ENCODE measurements at regions not wholly inside any gene's neighbourhood (a gene's known extent, or its start where the extent isn't known, plus 50 kb on each side); places are given as distances from the start of the nearest gene placed in this dataset.

GRCh38 chr2:186927185-186927866, 78.4 kb upstream of the ZSWIM2 start (continued):
- TF ChIP-seq CTCFL (IDR thresholded peaks at IDR 0.05; ENCODE audit: borderline replicate concordance, insufficient read depth, low read depth, low read length, poor library complexity, severe bottlenecking) (no peak), NR2C2 (CRISPR knock-in tag; IDR thresholded peaks at IDR 0.05) (no peak), NR2C2 (tag; IDR thresholded peaks at IDR 0.05) (no peak), RBM22 (IDR thresholded peaks at IDR 0.05; ENCODE audit: low read depth, low read length, poor library complexity, severe bottlenecking) (no peak), BRF1 (IDR thresholded peaks at IDR 0.05; ENCODE audit: borderline replicate concordance, extremely low read depth, insufficient read length) (no peak), BDP1 (IDR thresholded peaks at IDR 0.05; ENCODE audit: insufficient read depth, insufficient read length) (no peak), TSHZ1 (CRISPR knock-in tag; IDR thresholded peaks at IDR 0.05) (no peak), TRIM24 (IDR thresholded peaks at IDR 0.05) (peak; percentile 46 to 52; a peak in 2 of 4 replicates), FOXM1 (IDR thresholded peaks at IDR 0.05; ENCODE audit: low read depth) (peak; percentile 45; the same call in 1 of the 2 replicates), FOXM1 (CRISPR knock-in tag; IDR thresholded peaks at IDR 0.05; ENCODE audit: low read depth) (no peak), SETDB1 (IDR thresholded peaks at IDR 0.05; ENCODE audit: low read length) (no peak), MYNN (IDR thresholded peaks at IDR 0.05) (no peak), MYNN (CRISPR knock-in tag; IDR thresholded peaks at IDR 0.05) (no peak), ETV5 (CRISPR knock-in tag; IDR thresholded peaks at IDR 0.05; ENCODE audit: low read depth) (no peak), TCF3 (CRISPR knock-in tag; IDR thresholded peaks at IDR 0.05) (0 out of 2 replicates have a peak, but pooled peaks have one; percentile 39), ETS1 (conservative IDR thresholded peaks at IDR 0.05; ENCODE audit: control insufficient read depth, low read depth, low read length) (no peak), RAD21 (CRISPR knock-in tag; conservative IDR thresholded peaks at IDR 0.05 in 1 of 2, IDR thresholded peaks at IDR 0.05 in 1 of 2) (no peak), MTA2 (IDR thresholded peaks at IDR 0.05; ENCODE audit: low read depth) (peak; percentile 34; the same call in 1 of the 2 replicates)
- TF ChIP-seq, protein P1, sequence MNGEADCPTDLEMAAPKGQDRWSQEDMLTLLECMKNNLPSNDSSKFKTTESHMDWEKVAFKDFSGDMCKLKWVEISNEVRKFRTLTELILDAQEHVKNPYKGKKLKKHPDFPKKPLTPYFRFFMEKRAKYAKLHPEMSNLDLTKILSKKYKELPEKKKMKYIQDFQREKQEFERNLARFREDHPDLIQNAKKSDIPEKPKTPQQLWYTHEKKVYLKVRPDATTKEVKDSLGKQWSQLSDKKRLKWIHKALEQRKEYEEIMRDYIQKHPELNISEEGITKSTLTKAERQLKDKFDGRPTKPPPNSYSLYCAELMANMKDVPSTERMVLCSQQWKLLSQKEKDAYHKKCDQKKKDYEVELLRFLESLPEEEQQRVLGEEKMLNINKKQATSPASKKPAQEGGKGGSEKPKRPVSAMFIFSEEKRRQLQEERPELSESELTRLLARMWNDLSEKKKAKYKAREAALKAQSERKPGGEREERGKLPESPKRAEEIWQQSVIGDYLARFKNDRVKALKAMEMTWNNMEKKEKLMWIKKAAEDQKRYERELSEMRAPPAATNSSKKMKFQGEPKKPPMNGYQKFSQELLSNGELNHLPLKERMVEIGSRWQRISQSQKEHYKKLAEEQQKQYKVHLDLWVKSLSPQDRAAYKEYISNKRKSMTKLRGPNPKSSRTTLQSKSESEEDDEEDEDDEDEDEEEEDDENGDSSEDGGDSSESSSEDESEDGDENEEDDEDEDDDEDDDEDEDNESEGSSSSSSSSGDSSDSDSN (IDR thresholded peaks at IDR 0.05; ENCODE audit: borderline replicate concordance in 1 of 2, low read depth in 2 of 2, low read length in 2 of 2) = no peak

Data from K562 (cell line).